Mesothelial cell of epicardium (in vitro differentiated cells): ENCODE measurements at regions not wholly inside any gene's neighbourhood (a gene's known extent, or its start where the extent isn't known, plus 50 kb on each side); places are given as distances from the start of the nearest gene placed in this dataset.

Source experiments
- DNase-seq, 2 experiments: peaks; one replicate each; pipeline ENCODE4 v3.0.0; 2021; ENCODE audit warnings: low spot score in 2 of 2; ENCODE audit not compliant: unreplicated experiment in 2 of 2
- H3K27ac Mint-ChIP-seq: 2 replicates; pipeline ENCODE4 v1.8.0; 2021; ENCODE audit warnings: mixed read lengths
- H3K27me3 Mint-ChIP-seq: 2 replicates; pipeline ENCODE4 v1.8.0; 2021; ENCODE audit warnings: low read depth, mixed read lengths
- H3K36me3 Mint-ChIP-seq: 2 replicates; pipeline ENCODE4 v1.8.0; 2021; ENCODE audit warnings: mixed read lengths
- H3K4me1 Mint-ChIP-seq: 2 replicates; pipeline ENCODE4 v1.8.0; 2021; ENCODE audit warnings: mixed read lengths
- H3K4me3 Mint-ChIP-seq: 2 replicates; pipeline ENCODE4 v1.8.0; 2021; ENCODE audit warnings: mild to moderate bottlenecking, moderate library complexity, mixed read lengths
- H3K9me3 Mint-ChIP-seq: 2 replicates; pipeline ENCODE4 v1.8.0; 2021; ENCODE audit warnings: mixed read lengths
- CTCF ChIP-seq: fragments of 200-600 bp; sonication (generic); IDR thresholded peaks from one replicate; pipeline ENCODE4 v1.5.0; 2021; ENCODE audit warnings: antibody characterized with exemption; ENCODE audit not compliant: unreplicated experiment

GRCh38 chr3:59418836-59419235 is 369.0 kb upstream of the CFAP20DC start:
- no peaks in the 10 kb centered on the region for H3K9me3 Mint-ChIP-seq
- TF ChIP-seq CTCF: no peak
- no peaks in the 10 kb centered on the region for H3K4me1 Mint-ChIP-seq
- no peak overlapping the region for H3K4me3 Mint-ChIP-seq
- H3K36me3 Mint-ChIP-seq: no peaks in the 10 kb centered on the region
- H3K27ac Mint-ChIP-seq: no peak overlapping the region
- no peak for DNase-seq
- peaks cover 31% of the 10 kb centered on the region for H3K27me3 Mint-ChIP-seq

- no peak overlapping the region for H3K27ac Mint-ChIP-seq
- no peak for DNase-seq
Observed at GRCh38 chr3:59412516-59412915, 362.7 kb upstream of the CFAP20DC start.

GRCh38 chr3:59411694-59412093 is 361.9 kb upstream of the CFAP20DC start:
- Mint-ChIP-seq H3K9me3 (no peaks in the 10 kb centered on the region), H3K36me3 (no peaks in the 10 kb centered on the region), H3K27me3 (peaks cover 25% of the 10 kb centered on the region), H3K4me3 (no peak overlapping the region), H3K4me1 (peaks cover 8% of the 10 kb centered on the region), H3K27ac (no peak overlapping the region)
- no peak for TF ChIP-seq CTCF
- no peak for DNase-seq

More at GRCh38 chr3:59412516-59412915, 362.7 kb upstream of the CFAP20DC start:
- peaks cover 8% of the 10 kb centered on the region for H3K4me1 Mint-ChIP-seq
- no peak overlapping the region for H3K4me3 Mint-ChIP-seq
- no peak for TF ChIP-seq CTCF
- H3K27me3 Mint-ChIP-seq: peaks cover 28% of the 10 kb centered on the region
- H3K9me3 Mint-ChIP-seq: no peaks in the 10 kb centered on the region
- no peaks in the 10 kb centered on the region for H3K36me3 Mint-ChIP-seq

GRCh38 chr3:59411186-59411585 is 361.4 kb upstream of the CFAP20DC start:
- no peak overlapping the region for H3K4me3 Mint-ChIP-seq
- H3K9me3 Mint-ChIP-seq: no peaks in the 10 kb centered on the region
- TF ChIP-seq CTCF: no peak
- peaks cover 23% of the 10 kb centered on the region for H3K27me3 Mint-ChIP-seq
- no peak overlapping the region for H3K27ac Mint-ChIP-seq
- no peak for DNase-seq
- H3K36me3 Mint-ChIP-seq: no peaks in the 10 kb centered on the region
- H3K4me1 Mint-ChIP-seq: peaks cover 8% of the 10 kb centered on the region

GRCh38 chr3:59408047-59408624 is 358.3 kb upstream of the CFAP20DC start:
- TF ChIP-seq CTCF: no peak
- Mint-ChIP-seq H3K4me3 (no peak overlapping the region), H3K36me3 (no peaks in the 10 kb centered on the region), H3K9me3 (no peaks in the 10 kb centered on the region), H3K4me1 (peaks cover 8% of the 10 kb centered on the region), H3K27ac (no peak overlapping the region), H3K27me3 (peaks cover 34% of the 10 kb centered on the region)
- DNase-seq: no peak

- H3K4me3 Mint-ChIP-seq: no peak overlapping the region
- peaks cover 8% of the 10 kb centered on the region for H3K4me1 Mint-ChIP-seq
- no peak for TF ChIP-seq CTCF
- H3K9me3 Mint-ChIP-seq: no peaks in the 10 kb centered on the region
- no peak for DNase-seq
- H3K27ac Mint-ChIP-seq: no peak overlapping the region
- no peaks in the 10 kb centered on the region for H3K36me3 Mint-ChIP-seq
- peaks cover 36% of the 10 kb centered on the region for H3K27me3 Mint-ChIP-seq
Observed at GRCh38 chr3:59407425-59407824, 357.6 kb upstream of the CFAP20DC start.
